ENCODE measurements at regions not wholly inside any gene's neighbourhood (a gene's known extent, or its start where the extent isn't known, plus 50 kb on each side); places are given as distances from the start of the nearest gene placed in this dataset.
A peak's percentile ranks its signal among the peaks of the same experiment; 100 is the strongest.

DNA sequence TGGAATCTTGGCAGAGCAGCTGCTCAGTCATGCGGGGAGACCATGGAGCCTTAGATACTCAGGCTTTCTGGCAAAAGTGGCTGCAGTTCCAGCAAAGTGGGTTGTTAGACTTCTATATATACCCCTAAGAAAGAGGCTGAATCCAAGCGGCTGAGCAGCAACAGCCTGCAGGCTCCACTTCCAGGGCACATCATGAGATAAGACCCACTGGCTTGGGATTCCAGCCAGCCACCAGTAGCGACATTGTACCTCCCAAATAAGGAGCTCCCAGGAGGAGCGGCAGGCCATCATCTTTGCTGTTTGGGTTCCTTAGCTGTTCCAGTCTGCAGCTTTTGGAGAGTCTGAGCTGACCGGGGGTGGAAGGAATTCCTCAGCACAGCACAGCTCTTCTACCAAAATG lies 150.3 kb upstream of the ST6GAL2 start:
- no peak for DNase-seq (ENCODE audit: low read depth)
- no peak overlapping the region for H3K4me3 ChIP-seq (ENCODE audit: control insufficient read depth, low read depth, low read length)
- TF ChIP-seq CTCF (IDR thresholded peaks at IDR 0.05; ENCODE audit: control insufficient read depth, insufficient read depth, low read depth, low read length, missing control alignments): no peak

- DNase-seq (ENCODE audit: low read depth): no peak
- no peak overlapping the region for H3K4me3 ChIP-seq (ENCODE audit: control insufficient read depth, low read depth, low read length)
- TF ChIP-seq CTCF (IDR thresholded peaks at IDR 0.05; ENCODE audit: control insufficient read depth, insufficient read depth, low read depth, low read length, missing control alignments): no peak
These were observed 176.2 kb upstream of the ST6GAL2 start for GRCh38 chr2:107062173-107062572.

GRCh38 chr2:107062599-107063220 lies 176.7 kb upstream of the ST6GAL2 start:
- no peak for DNase-seq (ENCODE audit: low read depth)
- no peak for TF ChIP-seq CTCF (IDR thresholded peaks at IDR 0.05; ENCODE audit: control insufficient read depth, insufficient read depth, low read depth, low read length, missing control alignments)
- no peak overlapping the region for H3K4me3 ChIP-seq (ENCODE audit: control insufficient read depth, low read depth, low read length)

DNA sequence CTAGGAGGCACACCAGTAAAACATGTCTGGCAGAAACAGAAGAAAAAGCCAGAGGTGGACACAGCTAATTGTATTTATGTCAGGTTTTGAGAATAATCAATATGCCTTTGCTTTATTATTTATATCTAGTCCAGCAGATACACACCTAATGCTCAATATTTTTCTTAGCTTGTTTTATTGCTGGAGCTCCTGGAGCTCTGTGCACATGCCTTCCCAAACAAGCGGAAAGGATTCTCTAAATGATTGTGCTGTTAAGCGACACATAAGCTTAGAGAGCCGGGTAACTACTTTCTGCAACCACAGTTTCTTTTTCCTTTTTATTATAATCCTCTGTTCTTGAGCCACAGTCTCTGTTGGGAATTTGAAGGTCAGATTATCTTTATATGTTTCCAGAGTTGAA lies 177.3 kb upstream of the ST6GAL2 start:
- H3K4me3 ChIP-seq (ENCODE audit: control insufficient read depth, low read depth, low read length): no peak overlapping the region
- no peak for TF ChIP-seq CTCF (IDR thresholded peaks at IDR 0.05; ENCODE audit: control insufficient read depth, insufficient read depth, low read depth, low read length, missing control alignments)
- DNase-seq (ENCODE audit: low read depth): no peak

- TF ChIP-seq CTCF (IDR thresholded peaks at IDR 0.05; ENCODE audit: control insufficient read depth, insufficient read depth, low read depth, low read length, missing control alignments): no peak
These were observed 178.8 kb upstream of the ST6GAL2 start for GRCh38 chr2:107064750-107065149.

GRCh38 chr2:107068069-107068916 lies 182.3 kb upstream of the ST6GAL2 start:
- no peak overlapping the region for H3K4me3 ChIP-seq (ENCODE audit: control insufficient read depth, low read depth, low read length)
- no peak for DNase-seq (ENCODE audit: low read depth)
- no peak for TF ChIP-seq CTCF (IDR thresholded peaks at IDR 0.05; ENCODE audit: control insufficient read depth, insufficient read depth, low read depth, low read length, missing control alignments)

More at GRCh38 chr2:107064750-107065149, 178.8 kb upstream of the ST6GAL2 start:
- DNase-seq (ENCODE audit: low read depth): peak; percentile 2
- H3K4me3 ChIP-seq (ENCODE audit: control insufficient read depth, low read depth, low read length): no peak overlapping the region

Measured in AG09309 (cell line).